ENCODE measurements at regions not wholly inside any gene's neighbourhood (a gene's known extent, or its start where the extent isn't known, plus 50 kb on each side); places are given as distances from the start of the nearest gene placed in this dataset.

- intact Hi-C loops (cut with DNase I), result no loop called here
- Histone ChIP-seq H3K4me1 (no peaks in the 10 kb centered on the region), H3K27ac (no peak overlapping the region), H3K27me3 (no peaks in the 10 kb centered on the region), H3K9me3 (no peaks in the 10 kb centered on the region), H3K36me3 (replicated peaks in 1 of 2; ENCODE audit: insufficient read depth in 1 of 2, low read depth in 2 of 2) (no peaks in the 10 kb centered on the region), H3K4me3 (no peak overlapping the region)
- TF ChIP-seq CTCF (IDR thresholded peaks at IDR 0.05) (no peak), POLR2A (IDR thresholded peaks at IDR 0.05) (no peak)
- ATAC-seq (no peak), DNase-seq (no peak)
- WGBS, 2 donors, result 60 to 69% methylated on average over 1 of the region's 1 CpG
Measured at GRCh38 chr7:47095946-47096345, 486.0 kb downstream of the TNS3 start.

GRCh38 chr7:47094462-47094861 is 487.4 kb downstream of the TNS3 start:
- WGBS, 2 donors, result 78 to 82% methylated on average over 7 of the region's 7 CpGs
- H3K4me3 ChIP-seq, result no peak overlapping the region
- no peaks in the 10 kb centered on the region for H3K9me3 ChIP-seq
- TF ChIP-seq POLR2A (IDR thresholded peaks at IDR 0.05) (no peak), CTCF (IDR thresholded peaks at IDR 0.05) (no peak)
- H3K36me3 ChIP-seq (replicated peaks in 1 of 2; ENCODE audit: insufficient read depth in 1 of 2, low read depth in 2 of 2), result no peaks in the 10 kb centered on the region
- H3K4me1 ChIP-seq, result no peaks in the 10 kb centered on the region
- no peak for DNase-seq
- intact Hi-C loops (cut with DNase I), result no loop called here
- H3K27me3 ChIP-seq, result no peaks in the 10 kb centered on the region
- no peak overlapping the region for H3K27ac ChIP-seq
- no peak for ATAC-seq

- intact Hi-C loops (cut with DNase I), result no loop called here
- no peaks in the 10 kb centered on the region for H3K27me3 ChIP-seq
- TF ChIP-seq POLR2A (IDR thresholded peaks at IDR 0.05) (no peak), CTCF (IDR thresholded peaks at IDR 0.05) (no peak)
- H3K4me1 ChIP-seq, result peaks cover 5% of the 10 kb centered on the region
- H3K4me3 ChIP-seq, result no peak overlapping the region
- H3K9me3 ChIP-seq, result no peaks in the 10 kb centered on the region
- no peak overlapping the region for H3K27ac ChIP-seq
- DNase-seq (no peak), ATAC-seq (no peak)
- no peaks in the 10 kb centered on the region for H3K36me3 ChIP-seq (replicated peaks in 1 of 2; ENCODE audit: insufficient read depth in 1 of 2, low read depth in 2 of 2)
- 75 to 77% methylated on average over 7 of the region's 7 CpGs for WGBS, 2 donors
Measured at GRCh38 chr7:47093320-47094234, 488.3 kb downstream of the TNS3 start.

- no peaks in the 10 kb centered on the region for H3K9me3 ChIP-seq
- H3K36me3 ChIP-seq (replicated peaks in 1 of 2; ENCODE audit: insufficient read depth in 1 of 2, low read depth in 2 of 2), result no peaks in the 10 kb centered on the region
- H3K4me3 ChIP-seq, result no peak overlapping the region
- TF ChIP-seq CTCF (IDR thresholded peaks at IDR 0.05) (no peak), POLR2A (IDR thresholded peaks at IDR 0.05) (no peak)
- H3K4me1 ChIP-seq, result peaks cover 7% of the 10 kb centered on the region
- H3K27ac ChIP-seq, result no peak overlapping the region
- H3K27me3 ChIP-seq, result no peaks in the 10 kb centered on the region
- intact Hi-C loops (cut with DNase I), result no loop called here
- no peak for DNase-seq
- ATAC-seq, result no peak
Measured at GRCh38 chr7:47092336-47092735, 489.6 kb downstream of the TNS3 start.

- TF ChIP-seq CTCF (IDR thresholded peaks at IDR 0.05) (no peak), POLR2A (IDR thresholded peaks at IDR 0.05) (no peak)
- 60 to 72% methylated on average over 3 of the region's 3 CpGs for WGBS, 2 donors
- ATAC-seq (no peak), DNase-seq (no peak)
- no peak overlapping the region for H3K27ac ChIP-seq
- peaks cover 7% of the 10 kb centered on the region for H3K4me1 ChIP-seq
- no peaks in the 10 kb centered on the region for H3K9me3 ChIP-seq
- intact Hi-C loops (cut with DNase I), result no loop called here
- no peaks in the 10 kb centered on the region for H3K36me3 ChIP-seq (replicated peaks in 1 of 2; ENCODE audit: insufficient read depth in 1 of 2, low read depth in 2 of 2)
- H3K4me3 ChIP-seq, result no peak overlapping the region
- no peaks in the 10 kb centered on the region for H3K27me3 ChIP-seq
Measured at GRCh38 chr7:47091141-47091540, 490.8 kb downstream of the TNS3 start.
